Suprapubic skin (tissue), 4 donors: ENCODE measurements at regions not wholly inside any gene's neighbourhood (a gene's known extent, or its start where the extent isn't known, plus 50 kb on each side); places are given as distances from the start of the nearest gene placed in this dataset.

Experiments used
- DNase-seq, 2 donors: peaks; one replicate each; pipeline ENCODE4 v3.0.0-alpha.2; 2019; ENCODE audit warnings: low spot score in 2 of 2
- H3K27ac ChIP-seq: fragments of 200-600 bp; sonication (generic); one replicate; pipeline ENCODE4 v1.5.1; 2019
- H3K27me3 ChIP-seq: fragments of 200-600 bp; sonication (generic); one replicate; pipeline ENCODE4 v1.5.1; 2019
- H3K36me3 ChIP-seq: fragments of 200-600 bp; sonication (generic); one replicate; pipeline ENCODE4 v1.5.1; 2019
- H3K4me1 ChIP-seq: fragments of 200-600 bp; sonication (generic); one replicate; pipeline ENCODE4 v1.5.1; 2019
- H3K4me3 ChIP-seq: fragments of 200-600 bp; sonication (generic); one replicate; pipeline ENCODE4 v1.5.1; 2019; ENCODE audit warnings: mild to moderate bottlenecking
- H3K9me3 ChIP-seq: fragments of 200-600 bp; sonication (generic); one replicate; pipeline ENCODE4 v1.5.1; 2019
- CTCF ChIP-seq, 2 donors: fragments of 200-600 bp in 1 of 2; fragments of 450-650 bp in 1 of 2; sonication (generic) in 1 of 2; IDR thresholded peaks; one replicate each; pipeline ENCODE4 v1.5.1; 2016 to 2019; ENCODE audit warnings: antibody characterized with exemption in 2 of 2, mild to moderate bottlenecking in 1 of 2, moderate library complexity in 1 of 2
- EP300 ChIP-seq: sonication (generic); formaldehyde crosslinking; IDR thresholded peaks from one replicate; pipeline ENCODE4 v1.6.1; 2017; ENCODE audit warnings: antibody characterized with exemption
- POLR2A ChIP-seq, 2 donors: fragments of 450-650 bp; IDR thresholded peaks; one replicate each; pipeline ENCODE4 v1.6.1; 2017; ENCODE audit warnings: antibody characterized with exemption in 2 of 2, mild to moderate bottlenecking in 2 of 2, moderate library complexity in 2 of 2
- POLR2AphosphoS5 ChIP-seq, 3 donors: sonication (generic); formaldehyde crosslinking; IDR thresholded peaks; one replicate each; pipeline ENCODE4 v1.6.1; 2017; ENCODE audit warnings: antibody characterized with exemption in 3 of 3
- WGBS: methylation state at CpG from one replicate; pipeline ENCODE4 v1.1.5; 2018; 5-methylcytosine and 5-hydroxymethylcytosine counted together

GRCh38 chr11:97325693-97326092 is 935.9 kb downstream of the JRKL start:
- 60% methylated on average over 1 of the region's 2 CpGs for WGBS
- H3K36me3 ChIP-seq, result no peaks in the 10 kb centered on the region
- H3K4me3 ChIP-seq, result no peak overlapping the region
- H3K4me1 ChIP-seq, result no peaks in the 10 kb centered on the region
- H3K27ac ChIP-seq, result no peak overlapping the region
- no peaks in the 10 kb centered on the region for H3K27me3 ChIP-seq
- no peak for DNase-seq
- no peak for TF ChIP-seq POLR2A (IDR thresholded peaks at IDR 0.05)
- TF ChIP-seq POLR2AphosphoS5 (IDR thresholded peaks at IDR 0.05), result no peak
- peaks cover 10% of the 10 kb centered on the region for H3K9me3 ChIP-seq

GRCh38 chr11:97332271-97332670 is 942.5 kb downstream of the JRKL start:
- Histone ChIP-seq H3K27me3 (no peaks in the 10 kb centered on the region), H3K4me3 (no peak overlapping the region), H3K4me1 (no peaks in the 10 kb centered on the region), H3K9me3 (no peaks in the 10 kb centered on the region), H3K36me3 (no peaks in the 10 kb centered on the region), H3K27ac (no peak overlapping the region)
- TF ChIP-seq CTCF (IDR thresholded peaks at IDR 0.05) (no peak), POLR2A (IDR thresholded peaks at IDR 0.05) (no peak), POLR2AphosphoS5 (IDR thresholded peaks at IDR 0.05) (no peak), EP300 (no peak)
- WGBS, result 67% methylated on average over 2 of the region's 2 CpGs
- DNase-seq, result no peak

- Histone ChIP-seq H3K36me3 (no peaks in the 10 kb centered on the region), H3K4me1 (no peaks in the 10 kb centered on the region), H3K4me3 (no peak overlapping the region), H3K9me3 (no peaks in the 10 kb centered on the region), H3K27ac (no peak overlapping the region), H3K27me3 (no peaks in the 10 kb centered on the region)
- WGBS, result 82% methylated on average over 4 of the region's 4 CpGs
- TF ChIP-seq CTCF (IDR thresholded peaks at IDR 0.05) (no peak), EP300 (no peak), POLR2A (IDR thresholded peaks at IDR 0.05) (no peak), POLR2AphosphoS5 (IDR thresholded peaks at IDR 0.05) (no peak)
- DNase-seq, result no peak
Measured at GRCh38 chr11:97336064-97336463, 946.3 kb downstream of the JRKL start.

- Histone ChIP-seq H3K9me3 (no peaks in the 10 kb centered on the region), H3K4me3 (no peak overlapping the region), H3K27me3 (no peaks in the 10 kb centered on the region), H3K27ac (no peak overlapping the region), H3K4me1 (no peaks in the 10 kb centered on the region), H3K36me3 (no peaks in the 10 kb centered on the region)
- DNase-seq, result no peak
- 37% methylated on average over 3 of the region's 3 CpGs for WGBS
- no peak for TF ChIP-seq EP300
- no peak for TF ChIP-seq POLR2A (IDR thresholded peaks at IDR 0.05)
- no peak for TF ChIP-seq POLR2AphosphoS5 (IDR thresholded peaks at IDR 0.05)
- no peak for TF ChIP-seq CTCF (IDR thresholded peaks at IDR 0.05)
Measured at GRCh38 chr11:97345032-97345431, 955.2 kb downstream of the JRKL start.

GRCh38 chr11:97349201-97349600 is 959.4 kb downstream of the JRKL start:
- no peak for TF ChIP-seq EP300
- TF ChIP-seq POLR2A (IDR thresholded peaks at IDR 0.05), result no peak
- TF ChIP-seq CTCF (IDR thresholded peaks at IDR 0.05), result no peak
- TF ChIP-seq POLR2AphosphoS5 (IDR thresholded peaks at IDR 0.05), result no peak
- H3K9me3 ChIP-seq, result no peaks in the 10 kb centered on the region
- no peak overlapping the region for H3K27ac ChIP-seq
- DNase-seq, result no peak
- no peaks in the 10 kb centered on the region for H3K4me1 ChIP-seq
- H3K36me3 ChIP-seq, result no peaks in the 10 kb centered on the region
- no peaks in the 10 kb centered on the region for H3K27me3 ChIP-seq
- no peak overlapping the region for H3K4me3 ChIP-seq
- 82% methylated on average over 4 of the region's 4 CpGs for WGBS

- WGBS, result 80% methylated on average over 2 of the region's 2 CpGs
- H3K27me3 ChIP-seq, result no peaks in the 10 kb centered on the region
- no peak overlapping the region for H3K4me3 ChIP-seq
- TF ChIP-seq EP300, result no peak
- TF ChIP-seq CTCF (IDR thresholded peaks at IDR 0.05), result no peak
- TF ChIP-seq POLR2A (IDR thresholded peaks at IDR 0.05), result no peak
- TF ChIP-seq POLR2AphosphoS5 (IDR thresholded peaks at IDR 0.05), result no peak
- H3K9me3 ChIP-seq, result no peaks in the 10 kb centered on the region
- no peaks in the 10 kb centered on the region for H3K4me1 ChIP-seq
- no peak overlapping the region for H3K27ac ChIP-seq
- H3K36me3 ChIP-seq, result no peaks in the 10 kb centered on the region
- DNase-seq, result no peak
Measured at GRCh38 chr11:97351939-97352338, 962.1 kb downstream of the JRKL start.
